ENCODE measurements at regions not wholly inside any gene's neighbourhood (a gene's known extent, or its start where the extent isn't known, plus 50 kb on each side); places are given as distances from the start of the nearest gene placed in this dataset.

DNA sequence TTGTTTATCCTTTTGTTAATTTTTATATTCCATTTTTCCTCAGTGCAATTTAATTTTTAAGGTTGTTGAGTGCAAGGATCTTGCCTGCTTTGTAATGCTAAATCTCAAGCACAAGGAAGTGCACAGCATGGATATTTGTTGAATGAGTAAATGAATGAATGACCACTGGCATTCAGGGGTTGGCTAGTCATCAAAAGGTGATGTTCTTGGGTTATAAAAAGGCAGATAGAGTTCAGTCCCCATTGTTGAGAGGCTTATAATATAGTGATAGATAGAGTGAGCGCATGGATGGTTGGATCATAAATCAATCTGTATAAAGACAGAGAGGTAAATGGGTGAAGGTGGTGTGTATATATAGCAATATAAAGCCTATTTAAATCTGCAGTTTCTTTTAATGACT, 193.2 kb upstream of the KLF6 start:
- ATAC-seq (ENCODE audit: insufficient number of reproducible peaks, low FRiP score, low read depth) (no peak), DNase-seq (ENCODE audit: low spot score) (no peak)
- Histone ChIP-seq H3K4me3 (no peak overlapping the region), H3K4me1 (ENCODE audit: control insufficient read depth in 1 of 2, low read depth in 2 of 2) (peaks cover 3 to 4% of the 10 kb centered on the region in 2 donors), H3K27me3 (replicated peaks; ENCODE audit: insufficient read depth) (no peaks in the 10 kb centered on the region), H3K27ac (no peak overlapping the region), H3K36me3 (no peaks in the 10 kb centered on the region), H3K9me3 (no peaks in the 10 kb centered on the region)
- TF ChIP-seq, protein P1, sequence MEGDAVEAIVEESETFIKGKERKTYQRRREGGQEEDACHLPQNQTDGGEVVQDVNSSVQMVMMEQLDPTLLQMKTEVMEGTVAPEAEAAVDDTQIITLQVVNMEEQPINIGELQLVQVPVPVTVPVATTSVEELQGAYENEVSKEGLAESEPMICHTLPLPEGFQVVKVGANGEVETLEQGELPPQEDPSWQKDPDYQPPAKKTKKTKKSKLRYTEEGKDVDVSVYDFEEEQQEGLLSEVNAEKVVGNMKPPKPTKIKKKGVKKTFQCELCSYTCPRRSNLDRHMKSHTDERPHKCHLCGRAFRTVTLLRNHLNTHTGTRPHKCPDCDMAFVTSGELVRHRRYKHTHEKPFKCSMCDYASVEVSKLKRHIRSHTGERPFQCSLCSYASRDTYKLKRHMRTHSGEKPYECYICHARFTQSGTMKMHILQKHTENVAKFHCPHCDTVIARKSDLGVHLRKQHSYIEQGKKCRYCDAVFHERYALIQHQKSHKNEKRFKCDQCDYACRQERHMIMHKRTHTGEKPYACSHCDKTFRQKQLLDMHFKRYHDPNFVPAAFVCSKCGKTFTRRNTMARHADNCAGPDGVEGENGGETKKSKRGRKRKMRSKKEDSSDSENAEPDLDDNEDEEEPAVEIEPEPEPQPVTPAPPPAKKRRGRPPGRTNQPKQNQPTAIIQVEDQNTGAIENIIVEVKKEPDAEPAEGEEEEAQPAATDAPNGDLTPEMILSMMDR (IDR thresholded peaks at IDR 0.05): no peak

DNA sequence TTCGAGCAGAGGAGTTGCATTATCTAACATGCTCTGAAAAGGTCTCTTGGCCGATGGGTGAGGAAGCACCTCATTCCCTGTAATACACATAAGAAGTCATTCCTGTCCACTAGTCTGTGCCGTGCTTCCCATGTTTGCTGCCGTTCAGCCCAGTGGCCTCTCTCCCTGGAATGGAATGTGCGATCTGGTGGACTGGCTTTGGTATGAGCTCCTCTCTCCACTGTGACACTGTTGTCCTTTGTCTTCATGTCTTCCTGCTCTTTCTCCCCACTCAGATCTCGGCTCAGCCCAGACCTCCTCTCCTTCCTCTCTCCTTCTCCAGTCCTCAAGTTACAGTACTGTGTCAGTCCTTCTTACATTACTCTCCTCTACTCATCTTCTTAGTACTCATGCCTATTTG, 192.8 kb upstream of the KLF6 start:
- DNase-seq (ENCODE audit: low spot score): no peak
- Histone ChIP-seq H3K9me3 (no peaks in the 10 kb centered on the region), H3K27ac (no peak overlapping the region), H3K4me1 (ENCODE audit: control insufficient read depth in 1 of 2, low read depth in 2 of 2) (peaks cover 7 to 8% of the 10 kb centered on the region in 2 donors), H3K4me3 (no peak overlapping the region), H3K27me3 (replicated peaks; ENCODE audit: insufficient read depth) (no peaks in the 10 kb centered on the region), H3K36me3 (no peaks in the 10 kb centered on the region)
- ATAC-seq (ENCODE audit: insufficient number of reproducible peaks, low FRiP score, low read depth): no peak
- TF ChIP-seq, protein P1 (IDR thresholded peaks at IDR 0.05): no peak

DNA sequence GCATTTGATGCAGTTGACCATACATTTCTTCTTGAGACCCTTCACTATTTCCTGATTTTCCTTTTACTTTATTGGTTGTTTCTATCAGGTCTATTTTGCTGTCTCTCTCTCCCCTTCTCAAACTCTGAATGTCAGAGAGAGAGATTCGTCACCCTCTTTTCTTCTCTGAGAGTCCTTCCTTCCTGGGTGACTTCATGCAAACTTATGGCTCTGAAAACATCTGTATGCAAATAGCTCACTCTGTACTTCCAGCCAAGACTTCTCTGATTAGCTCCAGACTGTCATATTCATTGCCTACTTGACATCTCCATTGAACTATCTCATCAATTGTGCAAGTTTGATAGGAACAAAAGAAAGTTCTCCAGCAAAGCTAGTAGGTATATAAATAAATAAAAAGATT, 191.7 kb upstream of the KLF6 start:
- H3K27ac ChIP-seq: no peak overlapping the region
- no peaks in the 10 kb centered on the region for H3K9me3 ChIP-seq
- H3K4me3 ChIP-seq: no peak overlapping the region
- H3K36me3 ChIP-seq: no peaks in the 10 kb centered on the region
- ATAC-seq (ENCODE audit: insufficient number of reproducible peaks, low FRiP score, low read depth) (no peak), DNase-seq (ENCODE audit: low spot score) (no peak)
- no peaks in the 10 kb centered on the region for H3K27me3 ChIP-seq (replicated peaks; ENCODE audit: insufficient read depth)
- H3K4me1 ChIP-seq (ENCODE audit: control insufficient read depth in 1 of 2, low read depth in 2 of 2): peaks cover 12 to 16% of the 10 kb centered on the region in 2 donors
- TF ChIP-seq, protein P1 (IDR thresholded peaks at IDR 0.05): no peak

DNA sequence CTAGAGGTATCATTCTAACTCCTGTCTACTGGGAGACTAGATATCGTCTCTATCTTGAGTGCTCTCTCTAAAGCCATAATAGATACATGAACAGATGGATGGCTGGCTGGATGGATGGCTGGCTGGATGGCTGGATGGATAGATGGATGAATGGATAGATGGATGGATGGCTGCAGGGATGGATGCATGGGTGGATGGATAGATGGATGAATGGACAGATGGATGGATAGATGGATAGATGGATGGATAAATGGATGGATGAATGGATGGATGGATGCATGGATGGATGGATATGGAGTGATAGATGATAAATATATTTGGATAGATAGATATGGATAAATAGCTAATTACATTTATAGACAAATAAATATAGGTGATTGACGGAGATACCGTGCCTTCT, 191.2 kb upstream of the KLF6 start:
- DNase-seq (ENCODE audit: low spot score): no peak
- Histone ChIP-seq H3K4me1 (ENCODE audit: control insufficient read depth in 1 of 2, low read depth in 2 of 2) (peaks cover 12 to 16% of the 10 kb centered on the region in 2 donors), H3K9me3 (no peaks in the 10 kb centered on the region), H3K36me3 (no peaks in the 10 kb centered on the region), H3K27ac (no peak overlapping the region), H3K4me3 (no peak overlapping the region), H3K27me3 (replicated peaks; ENCODE audit: insufficient read depth) (no peaks in the 10 kb centered on the region)
- ATAC-seq (ENCODE audit: insufficient number of reproducible peaks, low FRiP score, low read depth): no peak
- TF ChIP-seq, protein P1 (IDR thresholded peaks at IDR 0.05): no peak

DNA sequence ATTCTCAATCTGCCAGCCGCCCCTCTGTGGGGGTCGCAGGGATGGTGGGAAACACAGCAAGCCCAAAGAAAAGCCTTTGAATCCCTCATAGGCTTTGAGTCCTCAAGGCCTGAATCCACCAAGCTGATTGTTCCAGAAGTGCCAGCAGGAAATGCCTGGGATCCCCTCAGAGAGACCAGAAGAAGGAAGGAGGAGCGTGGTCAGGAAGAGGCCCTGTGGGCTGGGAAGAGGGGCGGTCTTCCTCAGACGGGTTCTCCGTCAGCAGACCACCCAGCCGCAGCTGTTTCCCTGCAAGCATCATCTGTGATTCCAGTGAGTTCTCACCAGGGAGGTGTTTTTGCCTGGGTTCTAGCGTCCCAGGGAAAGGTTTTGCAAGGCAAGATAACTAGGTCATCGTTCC, 190.0 kb upstream of the KLF6 start:
- H3K36me3 ChIP-seq: no peaks in the 10 kb centered on the region
- no peak for ATAC-seq (ENCODE audit: insufficient number of reproducible peaks, low FRiP score, low read depth)
- no peak for DNase-seq (ENCODE audit: low spot score)

More for the DNA sequence above, 190.0 kb upstream of the KLF6 start:
- Histone ChIP-seq H3K27ac (no peak overlapping the region), H3K27me3 (replicated peaks; ENCODE audit: insufficient read depth) (no peaks in the 10 kb centered on the region), H3K4me1 (ENCODE audit: control insufficient read depth in 1 of 2, low read depth in 2 of 2) (peaks cover 12 to 16% of the 10 kb centered on the region in 2 donors), H3K9me3 (no peaks in the 10 kb centered on the region), H3K4me3 (no peak overlapping the region)
- TF ChIP-seq, protein P1 (IDR thresholded peaks at IDR 0.05): no peak
